Thyroid gland (tissue), 4 donors: ENCODE measurements at regions not wholly inside any gene's neighbourhood (a gene's known extent, or its start where the extent isn't known, plus 50 kb on each side); places are given as distances from the start of the nearest gene placed in this dataset.

ENCODE experiments used
- DNase-seq, 2 donors: peaks; one replicate each; pipeline ENCODE4 v3.0.0-alpha.2; 2019
- H3K27ac ChIP-seq, 3 donors: fragments of 200-600 bp; sonication (generic); 1 replicate in 2 of 3; 2 replicates in 1 of 3; pipeline ENCODE4 v1.5.1; 2016 to 2019; ENCODE audit warnings: mild to moderate bottlenecking in 1 of 3, moderate library complexity in 1 of 3
- H3K27me3 ChIP-seq: fragments of 200-600 bp; sonication (generic); one replicate; pipeline ENCODE4 v1.5.1; 2019
- H3K36me3 ChIP-seq, 2 donors: fragments of 200-600 bp; sonication (generic); one replicate each; pipeline ENCODE4 v1.5.1; 2016 to 2019
- H3K4me1 ChIP-seq, 2 donors: fragments of 200-600 bp; sonication (generic); one replicate each; pipeline ENCODE4 v1.5.1; 2017 to 2019
- H3K4me3 ChIP-seq, 3 donors: fragments of 200-600 bp; sonication (generic); replicated peaks in 1 of 3; 1 replicate in 2 of 3; 2 replicates in 1 of 3; pipeline ENCODE4 v1.5.1; 2016; ENCODE audit warnings: mild to moderate bottlenecking in 1 of 3
- H3K9me3 ChIP-seq: fragments of 200-600 bp; sonication (generic); one replicate; pipeline ENCODE4 v1.5.1; 2017
- CTCF ChIP-seq, 6 experiments: fragments of 200-600 bp in 3 of 6; fragments of 450-650 bp in 3 of 6; sonication (generic) in 3 of 6; IDR thresholded peaks; one replicate each; pipeline ENCODE4 v1.5.1; 2016 to 2019; ENCODE audit warnings: antibody characterized with exemption in 6 of 6, mild to moderate bottlenecking in 2 of 6, inconsistent platforms in 1 of 6, moderate library complexity in 1 of 6
- POLR2A ChIP-seq, 2 donors: fragments of 450-650 bp; IDR thresholded peaks; one replicate each; pipeline ENCODE4 v1.6.1; 2017; ENCODE audit warnings: antibody characterized with exemption in 2 of 2, mild to moderate bottlenecking in 2 of 2, moderate library complexity in 1 of 2
- WGBS, 2 donors: methylation state at CpG; one replicate each; pipeline ENCODE4 v1.1.5; 2017; 5-methylcytosine and 5-hydroxymethylcytosine counted together
- intact Hi-C: fragments of 100-400 bp; cut with DNase I; formaldehyde crosslinking; loops from one replicate; pipeline ENCODE4 v1.15.1; 2023

GRCh38 chr10:65500716-65501115 is 1425.1 kb upstream of the LRRTM3 start:
- no peaks in the 10 kb centered on the region for H3K27me3 ChIP-seq
- no peak for DNase-seq
- H3K36me3 ChIP-seq: no peaks in the 10 kb centered on the region
- intact Hi-C loops: no loop called here
- no peaks in the 10 kb centered on the region for H3K9me3 ChIP-seq
- H3K27ac ChIP-seq: no peak overlapping the region
- no peaks in the 10 kb centered on the region for H3K4me1 ChIP-seq
- no peak for TF ChIP-seq CTCF (IDR thresholded peaks at IDR 0.05)
- no peak for TF ChIP-seq POLR2A (IDR thresholded peaks at IDR 0.05)
- H3K4me3 ChIP-seq: no peak overlapping the region
- WGBS, 2 donors: 89 to 92% methylated on average over 1 of the region's 1 CpG

- no peak for DNase-seq
- no peaks in the 10 kb centered on the region for H3K4me1 ChIP-seq
- H3K27ac ChIP-seq: no peak overlapping the region
- no peaks in the 10 kb centered on the region for H3K27me3 ChIP-seq
- TF ChIP-seq CTCF (IDR thresholded peaks at IDR 0.05) (no peak), POLR2A (IDR thresholded peaks at IDR 0.05) (no peak)
- H3K4me3 ChIP-seq: no peak overlapping the region
- WGBS, 2 donors: 40 to 51% methylated on average over 3 of the region's 3 CpGs
- H3K9me3 ChIP-seq: no peaks in the 10 kb centered on the region
- H3K36me3 ChIP-seq: no peaks in the 10 kb centered on the region
- intact Hi-C loops: no loop called here
Measured at GRCh38 chr10:65501259-65501658, 1424.6 kb upstream of the LRRTM3 start.

- Histone ChIP-seq H3K27ac (no peak overlapping the region), H3K9me3 (no peaks in the 10 kb centered on the region), H3K27me3 (no peaks in the 10 kb centered on the region), H3K36me3 (no peaks in the 10 kb centered on the region), H3K4me3 (no peak overlapping the region), H3K4me1 (no peaks in the 10 kb centered on the region)
- no peak for DNase-seq
- WGBS, 2 donors: 72 to 80% methylated on average over 4 of the region's 4 CpGs
- TF ChIP-seq POLR2A (IDR thresholded peaks at IDR 0.05) (no peak), CTCF (IDR thresholded peaks at IDR 0.05) (no peak)
- intact Hi-C loops: no loop called here
Measured at GRCh38 chr10:65518379-65518778, 1407.5 kb upstream of the LRRTM3 start.

- no peaks in the 10 kb centered on the region for H3K4me1 ChIP-seq
- H3K27me3 ChIP-seq: no peaks in the 10 kb centered on the region
- intact Hi-C loops: no loop called here
- H3K4me3 ChIP-seq: no peak overlapping the region
- DNase-seq: no peak
- H3K36me3 ChIP-seq: no peaks in the 10 kb centered on the region
- TF ChIP-seq CTCF (IDR thresholded peaks at IDR 0.05) (no peak), POLR2A (IDR thresholded peaks at IDR 0.05) (no peak)
- H3K9me3 ChIP-seq: no peaks in the 10 kb centered on the region
- H3K27ac ChIP-seq: no peak overlapping the region
- 88 to 89% methylated on average over 1 of the region's 1 CpG for WGBS, 2 donors
Measured at GRCh38 chr10:65528986-65529385, 1396.8 kb upstream of the LRRTM3 start.

- TF ChIP-seq CTCF (IDR thresholded peaks at IDR 0.05): no peak
- no peak for TF ChIP-seq POLR2A (IDR thresholded peaks at IDR 0.05)
Measured at GRCh38 chr10:65531545-65531944, 1394.3 kb upstream of the LRRTM3 start.

More at GRCh38 chr10:65531545-65531944, 1394.3 kb upstream of the LRRTM3 start:
- no peak for DNase-seq
- Histone ChIP-seq H3K27ac (no peak overlapping the region), H3K9me3 (no peaks in the 10 kb centered on the region), H3K4me3 (no peak overlapping the region), H3K36me3 (no peaks in the 10 kb centered on the region), H3K27me3 (no peaks in the 10 kb centered on the region), H3K4me1 (no peaks in the 10 kb centered on the region)
- intact Hi-C loops: no loop called here
- 88 to 92% methylated on average over 5 of the region's 5 CpGs for WGBS, 2 donors
